Progenitor cell of endocrine pancreas (in vitro differentiated cells): ENCODE measurements at regions not wholly inside any gene's neighbourhood (a gene's known extent, or its start where the extent isn't known, plus 50 kb on each side); places are given as distances from the start of the nearest gene placed in this dataset.

ENCODE experiments used
- DNase-seq: peaks from one replicate; pipeline ENCODE4 v3.0.0; 2021; ENCODE audit warnings: low spot score; ENCODE audit not compliant: unreplicated experiment
- H3K27ac Mint-ChIP-seq: 2 replicates; pipeline ENCODE4 v1.8.0; 2021; ENCODE audit warnings: mild to moderate bottlenecking, moderate library complexity, mixed read lengths
- H3K27me3 Mint-ChIP-seq: 2 replicates; pipeline ENCODE4 v1.8.0; 2021; ENCODE audit warnings: mixed read lengths
- H3K36me3 Mint-ChIP-seq: 2 replicates; pipeline ENCODE4 v1.8.0; 2022; ENCODE audit warnings: mixed read lengths; ENCODE audit not compliant: insufficient read depth
- H3K4me1 Mint-ChIP-seq: 2 replicates; pipeline ENCODE4 v1.8.0; 2021; ENCODE audit warnings: low read depth, mixed read lengths
- H3K4me3 Mint-ChIP-seq: 2 replicates; pipeline ENCODE4 v1.8.0; 2021; ENCODE audit warnings: low read depth, mild to moderate bottlenecking, moderate library complexity, mixed read lengths
- H3K9me3 Mint-ChIP-seq: 2 replicates; pipeline ENCODE4 v1.8.0; 2021; ENCODE audit warnings: low read depth, mixed read lengths
- TF ChIP-seq, protein P1 (sequence below): fragments of 200-600 bp; sonication (generic); IDR thresholded peaks from one replicate; pipeline ENCODE4 v1.5.0; 2021; ENCODE audit warnings: antibody characterized with exemption, mild to moderate bottlenecking; ENCODE audit not compliant: unreplicated experiment

DNA sequence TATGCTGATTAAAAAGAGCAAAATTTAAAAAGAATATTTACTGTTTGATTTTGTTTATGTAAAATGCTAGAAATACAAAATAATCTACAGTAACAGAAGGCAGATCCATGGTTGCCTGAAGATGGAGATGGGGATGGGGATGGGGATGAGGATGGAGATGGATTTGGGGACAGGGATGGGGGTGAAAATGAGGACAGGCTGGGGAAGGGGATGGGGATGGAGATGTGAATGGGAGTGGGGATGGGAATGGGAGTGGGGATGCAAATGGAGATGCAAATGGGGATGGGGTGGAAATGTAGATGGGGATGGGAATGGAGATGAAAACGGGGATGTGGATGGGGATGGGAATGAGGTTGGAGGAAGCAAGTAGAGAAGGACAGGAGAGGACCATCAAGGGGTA is 252.2 kb downstream of the PLPP3 start:
- Mint-ChIP-seq H3K27me3 (no peaks in the 10 kb centered on the region), H3K4me1 (peaks cover 31% of the 10 kb centered on the region), H3K4me3 (no peak overlapping the region), H3K27ac (no peak overlapping the region), H3K9me3 (no peaks in the 10 kb centered on the region), H3K36me3 (no peaks in the 10 kb centered on the region)
- TF ChIP-seq, protein P1, sequence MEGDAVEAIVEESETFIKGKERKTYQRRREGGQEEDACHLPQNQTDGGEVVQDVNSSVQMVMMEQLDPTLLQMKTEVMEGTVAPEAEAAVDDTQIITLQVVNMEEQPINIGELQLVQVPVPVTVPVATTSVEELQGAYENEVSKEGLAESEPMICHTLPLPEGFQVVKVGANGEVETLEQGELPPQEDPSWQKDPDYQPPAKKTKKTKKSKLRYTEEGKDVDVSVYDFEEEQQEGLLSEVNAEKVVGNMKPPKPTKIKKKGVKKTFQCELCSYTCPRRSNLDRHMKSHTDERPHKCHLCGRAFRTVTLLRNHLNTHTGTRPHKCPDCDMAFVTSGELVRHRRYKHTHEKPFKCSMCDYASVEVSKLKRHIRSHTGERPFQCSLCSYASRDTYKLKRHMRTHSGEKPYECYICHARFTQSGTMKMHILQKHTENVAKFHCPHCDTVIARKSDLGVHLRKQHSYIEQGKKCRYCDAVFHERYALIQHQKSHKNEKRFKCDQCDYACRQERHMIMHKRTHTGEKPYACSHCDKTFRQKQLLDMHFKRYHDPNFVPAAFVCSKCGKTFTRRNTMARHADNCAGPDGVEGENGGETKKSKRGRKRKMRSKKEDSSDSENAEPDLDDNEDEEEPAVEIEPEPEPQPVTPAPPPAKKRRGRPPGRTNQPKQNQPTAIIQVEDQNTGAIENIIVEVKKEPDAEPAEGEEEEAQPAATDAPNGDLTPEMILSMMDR: no peak
- no peak for DNase-seq

DNA sequence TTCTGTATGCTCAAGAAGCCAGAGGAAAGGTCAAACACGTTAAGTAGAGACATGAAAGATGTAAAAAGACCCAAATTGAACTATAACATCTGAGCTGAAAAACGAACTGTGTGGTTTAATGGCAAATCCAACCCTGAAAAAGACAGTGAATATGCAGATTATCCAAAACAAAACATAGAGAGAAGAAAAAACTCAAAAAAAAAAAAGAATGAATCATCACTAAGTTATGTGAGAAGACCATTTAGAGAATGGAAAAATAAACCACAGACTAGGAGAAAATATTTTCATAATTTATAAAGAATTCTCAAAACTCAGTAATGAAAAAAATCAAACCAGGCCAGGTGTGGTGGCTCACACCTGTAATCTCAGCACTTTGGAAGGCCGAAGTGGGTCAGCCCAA is 253.3 kb downstream of the PLPP3 start:
- H3K27me3 Mint-ChIP-seq: no peaks in the 10 kb centered on the region
- peak overlapping the region; percentile 9 for H3K27ac Mint-ChIP-seq
- H3K4me1 Mint-ChIP-seq: peaks cover 20% of the 10 kb centered on the region
- no peaks in the 10 kb centered on the region for H3K9me3 Mint-ChIP-seq
- DNase-seq: no peak
- no peaks in the 10 kb centered on the region for H3K36me3 Mint-ChIP-seq
- TF ChIP-seq, protein P1: no peak
- H3K4me3 Mint-ChIP-seq: no peak overlapping the region

DNA sequence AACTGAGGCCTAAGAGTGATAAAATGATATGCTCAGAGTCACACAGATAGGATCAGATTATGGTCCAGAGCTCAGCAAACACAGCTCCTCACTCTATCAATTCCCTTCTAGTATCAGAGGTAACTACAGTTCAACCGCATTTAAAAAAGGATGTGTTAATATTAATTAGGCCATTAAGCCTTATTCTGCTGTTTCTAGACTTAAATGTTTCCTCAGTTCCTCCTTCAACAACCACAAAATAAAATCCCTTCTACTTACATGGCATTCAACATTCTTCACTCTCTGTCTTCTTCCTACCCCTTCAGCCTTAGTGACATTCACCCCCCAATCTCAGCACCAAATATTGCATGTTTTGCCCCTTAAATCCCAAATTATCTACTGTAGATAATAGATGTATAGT is 254.9 kb downstream of the PLPP3 start:
- H3K9me3 Mint-ChIP-seq: no peaks in the 10 kb centered on the region
- H3K4me1 Mint-ChIP-seq: peaks cover 12% of the 10 kb centered on the region
- no peak overlapping the region for H3K27ac Mint-ChIP-seq
- no peaks in the 10 kb centered on the region for H3K36me3 Mint-ChIP-seq
- peaks cover 6% of the 10 kb centered on the region for H3K27me3 Mint-ChIP-seq
- TF ChIP-seq, protein P1: no peak
- no peak overlapping the region for H3K4me3 Mint-ChIP-seq
- no peak for DNase-seq

DNA sequence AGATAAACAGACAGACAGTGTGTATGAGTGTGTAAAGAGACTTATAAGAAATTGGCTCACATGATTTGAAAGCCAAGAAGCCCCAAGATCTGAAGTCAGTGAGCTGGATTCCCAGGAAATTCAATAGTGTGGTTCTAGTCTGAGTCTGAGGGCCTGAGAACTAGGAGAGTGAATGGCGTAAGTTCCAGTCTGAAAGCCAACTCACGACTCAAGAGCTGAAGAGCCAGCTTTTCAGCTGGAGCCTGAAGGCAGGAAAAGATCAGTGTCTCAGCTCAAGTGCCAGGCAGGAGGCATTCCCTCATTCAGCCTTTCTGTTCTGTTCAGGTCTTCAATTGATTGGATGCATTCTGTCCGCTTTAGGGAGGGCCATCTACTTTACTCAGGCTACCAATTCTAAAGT is 257.2 kb downstream of the PLPP3 start:
- H3K27ac Mint-ChIP-seq: no peak overlapping the region

DNA sequence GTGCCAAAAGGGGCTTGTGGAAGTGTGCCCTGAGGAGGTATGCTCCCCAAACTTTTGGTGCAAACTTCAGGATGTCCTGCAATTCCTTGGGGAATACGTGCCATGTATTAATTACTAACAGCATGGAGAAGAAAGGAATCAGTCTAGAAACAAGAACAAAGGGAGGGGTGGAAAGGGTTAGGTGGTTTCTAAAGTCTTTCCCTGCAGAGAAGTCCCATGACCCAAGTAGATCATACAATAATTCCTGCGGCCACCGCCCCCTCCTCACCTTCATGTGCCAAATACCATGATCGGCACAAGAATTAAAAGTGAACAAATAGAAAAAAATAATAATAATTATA is 258.2 kb downstream of the PLPP3 start:
- DNase-seq: no peak
- peaks cover 6% of the 10 kb centered on the region for H3K27me3 Mint-ChIP-seq
- no peaks in the 10 kb centered on the region for H3K9me3 Mint-ChIP-seq
- H3K4me1 Mint-ChIP-seq: peaks cover 5% of the 10 kb centered on the region
- TF ChIP-seq, protein P1: no peak
- no peak overlapping the region for H3K27ac Mint-ChIP-seq
- no peak overlapping the region for H3K4me3 Mint-ChIP-seq
- H3K36me3 Mint-ChIP-seq: no peaks in the 10 kb centered on the region

More for the DNA sequence above, 257.2 kb downstream of the PLPP3 start:
- peaks cover 6% of the 10 kb centered on the region for H3K27me3 Mint-ChIP-seq
- peaks cover 5% of the 10 kb centered on the region for H3K4me1 Mint-ChIP-seq
- DNase-seq: no peak
- H3K4me3 Mint-ChIP-seq: no peak overlapping the region
- no peaks in the 10 kb centered on the region for H3K9me3 Mint-ChIP-seq
- no peaks in the 10 kb centered on the region for H3K36me3 Mint-ChIP-seq
- TF ChIP-seq, protein P1: no peak
